ENCODE measurements at regions not wholly inside any gene's neighbourhood (a gene's known extent, or its start where the extent isn't known, plus 50 kb on each side); places are given as distances from the start of the nearest gene placed in this dataset.

DNA sequence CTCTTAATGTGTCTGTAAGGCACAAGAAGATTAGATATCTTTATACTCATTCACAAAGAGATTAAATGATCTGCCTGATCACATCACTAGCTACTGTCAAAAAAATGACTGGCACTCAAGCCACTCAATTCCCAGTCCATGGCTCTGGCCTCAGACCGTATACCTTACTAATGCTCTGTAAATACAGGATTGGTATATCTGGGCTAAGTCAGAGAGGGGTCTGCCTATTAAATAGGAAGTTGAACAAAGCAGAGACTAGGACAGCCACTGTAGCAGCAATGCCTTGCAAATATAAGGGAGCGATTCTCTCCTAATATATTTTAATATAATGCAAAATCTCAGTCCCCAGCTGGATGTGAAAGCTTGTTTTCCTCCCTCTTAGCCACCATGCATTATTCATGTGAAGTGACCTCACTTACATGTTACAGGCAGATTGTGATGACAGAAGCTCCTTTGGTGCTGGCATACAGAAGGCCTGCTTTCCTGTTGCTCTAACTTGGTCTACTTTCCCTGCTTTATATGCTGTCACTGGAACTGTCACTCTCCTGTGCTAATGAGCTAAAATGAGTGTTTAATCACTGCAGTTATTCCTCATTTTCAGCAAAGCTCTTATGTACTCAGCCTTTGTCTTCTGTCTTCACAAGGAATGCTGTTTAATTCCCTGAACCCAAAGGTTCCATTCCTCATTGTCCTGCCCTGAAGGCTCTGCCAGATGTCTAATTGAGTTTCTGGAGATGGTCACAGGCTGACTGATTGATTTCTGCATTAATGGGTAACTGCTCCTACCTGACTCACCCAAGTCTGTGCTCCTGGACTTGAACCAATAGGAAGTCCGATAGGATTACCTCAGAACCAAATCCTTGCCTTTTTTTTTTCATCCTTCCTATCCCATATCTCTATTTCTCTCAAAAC, 578.2 kb downstream of the KLHL13 start:
- no peak overlapping the region for H2BK15ac ChIP-seq (ENCODE audit: low read depth, low read length)
- H2BK5ac ChIP-seq (ENCODE audit: insufficient read length, low read length) = no peak overlapping the region
- H3K27me3 ChIP-seq (ENCODE audit: insufficient read depth, low read length) = no peaks in the 10 kb centered on the region
- H3K23me2 ChIP-seq (ENCODE audit: insufficient read length, low read depth, low read length, poor library complexity, severe bottlenecking) = no peaks in the 10 kb centered on the region
- Mint-ChIP-seq H3K4me3 (no peak overlapping the region), H3K27ac (peak overlapping the region in 1 of 3 experiments; percentile 86; a peak in 1 of 7 replicates), H3K9me3 (peaks cover 4 to 44% of the 10 kb centered on the region in 2 experiments), H3K36me3 (ENCODE audit: insufficient read depth in 1 of 3, low read depth in 3 of 3) (peaks cover 0 to 2% (median 0%) of the 10 kb centered on the region in 3 experiments; a peak in 2 of 7 replicates), H3K27me3 (ENCODE audit: low read depth) (no peaks in the 10 kb centered on the region), H3K4me1 (no peaks in the 10 kb centered on the region)
- H4K8ac ChIP-seq (replicated peaks; ENCODE audit: insufficient read length, low read depth, low read length) = no peak overlapping the region
- H3K4me1 ChIP-seq (ENCODE audit: insufficient read depth, low read length) = no peaks in the 10 kb centered on the region
- no peak overlapping the region for H3T11ph ChIP-seq (ENCODE audit: low read length)
- H2AFZ ChIP-seq (ENCODE audit: low read length) = no peak overlapping the region
- H3K27ac ChIP-seq (ENCODE audit: insufficient read length, low read depth, low read length) = no peak overlapping the region
- no peaks in the 10 kb centered on the region for H3K79me2 ChIP-seq (ENCODE audit: insufficient read depth, low read length)
- H4K5ac ChIP-seq (ENCODE audit: insufficient read length, low read depth, low read length) = no peak overlapping the region
- no peak overlapping the region for H2BK20ac ChIP-seq (ENCODE audit: low read depth, low read length, poor library complexity, severe bottlenecking)
- TF ChIP-seq, protein P1, sequence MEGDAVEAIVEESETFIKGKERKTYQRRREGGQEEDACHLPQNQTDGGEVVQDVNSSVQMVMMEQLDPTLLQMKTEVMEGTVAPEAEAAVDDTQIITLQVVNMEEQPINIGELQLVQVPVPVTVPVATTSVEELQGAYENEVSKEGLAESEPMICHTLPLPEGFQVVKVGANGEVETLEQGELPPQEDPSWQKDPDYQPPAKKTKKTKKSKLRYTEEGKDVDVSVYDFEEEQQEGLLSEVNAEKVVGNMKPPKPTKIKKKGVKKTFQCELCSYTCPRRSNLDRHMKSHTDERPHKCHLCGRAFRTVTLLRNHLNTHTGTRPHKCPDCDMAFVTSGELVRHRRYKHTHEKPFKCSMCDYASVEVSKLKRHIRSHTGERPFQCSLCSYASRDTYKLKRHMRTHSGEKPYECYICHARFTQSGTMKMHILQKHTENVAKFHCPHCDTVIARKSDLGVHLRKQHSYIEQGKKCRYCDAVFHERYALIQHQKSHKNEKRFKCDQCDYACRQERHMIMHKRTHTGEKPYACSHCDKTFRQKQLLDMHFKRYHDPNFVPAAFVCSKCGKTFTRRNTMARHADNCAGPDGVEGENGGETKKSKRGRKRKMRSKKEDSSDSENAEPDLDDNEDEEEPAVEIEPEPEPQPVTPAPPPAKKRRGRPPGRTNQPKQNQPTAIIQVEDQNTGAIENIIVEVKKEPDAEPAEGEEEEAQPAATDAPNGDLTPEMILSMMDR (conservative IDR thresholded peaks at IDR 0.05) = no peak
- no peak overlapping the region for H3K18ac ChIP-seq (ENCODE audit: insufficient read length, low read depth, low read length)
- H3K14ac ChIP-seq (ENCODE audit: insufficient read depth, low read length) = no peak overlapping the region
- no peak overlapping the region for H2BK12ac ChIP-seq (ENCODE audit: insufficient read length, low read depth, low read length)
- no peak overlapping the region for H3K4ac ChIP-seq (ENCODE audit: low read depth, low read length)
- peaks cover 11% of the 10 kb centered on the region for H3K9me3 ChIP-seq (ENCODE audit: control insufficient read depth, low read depth, low read length)
- WGBS (ENCODE audit: extremely low coverage, insufficient read length, low lambda C conversion rate) = no CpG with 5 or more reads among the region's 3 CpGs
- DNase-seq = no peak
- H3K9ac ChIP-seq (ENCODE audit: extremely low read depth, insufficient read length, low read length) = no peak overlapping the region
- H4K20me1 ChIP-seq (ENCODE audit: control insufficient read depth, insufficient read depth, insufficient read length) = no peaks in the 10 kb centered on the region
- no peaks in the 10 kb centered on the region for H3K79me1 ChIP-seq (ENCODE audit: insufficient read depth, low read depth, low read length, poor library complexity, severe bottlenecking)
- no peak overlapping the region for H3K23ac ChIP-seq (ENCODE audit: insufficient read length, low read depth, low read length)
- H3K4me2 ChIP-seq (ENCODE audit: insufficient read depth, insufficient read length, low read length) = no peak overlapping the region
- H3K56ac ChIP-seq (ENCODE audit: insufficient read length, low read depth, low read length) = no peak overlapping the region
- H2AK5ac ChIP-seq (ENCODE audit: insufficient read length, low read length) = no peak overlapping the region
- no peak overlapping the region for H2BK120ac ChIP-seq (ENCODE audit: low read depth, low read length, poor library complexity, severe bottlenecking)
- H4K91ac ChIP-seq (ENCODE audit: insufficient read length, low read depth, low read length) = no peak overlapping the region
